HepG2 (cell line): ENCODE measurements at regions not wholly inside any gene's neighbourhood (a gene's known extent, or its start where the extent isn't known, plus 50 kb on each side); places are given as distances from the start of the nearest gene placed in this dataset.
"Not testable (repeated sequence)": the region's sequence is repeated elsewhere in the genome, so short reads cannot be mapped to it uniquely, and the experiment has no call there.

Experiments used
- ATAC-seq: fragments of 200-7000 bp; cut with Tn5 transposase; 3 replicates; pipeline ENCODE4 v1.9.1; 2020; ENCODE audit warnings: mild to moderate bottlenecking, moderate library complexity
- BruUV-seq: library from RNA; stranded (reverse); fragments of 400-500 nt; replicated peaks from 2 replicates; lab custom pipeline; 2021; lab: Mats Ljungman, UMichigan
- CTCF ChIA-PET: fragments of 300-600 bp; formaldehyde crosslinking; extraction: SDS; loops from one replicate; lab custom pipeline; 2021; ENCODE audit warnings: low total read pairs, inconsistent platforms, low intra/inter-chr PET ratio; lab: Yijun Ruan, JAX
- POLR2A ChIA-PET: fragments of 350-600 bp; sonication (Branson Sonifier 250); formaldehyde crosslinking; loops from one replicate; lab custom pipeline; 2020; ENCODE audit warnings: antibody characterized with exemption, inconsistent platforms; lab: Yijun Ruan, JAX
- DNase-seq: peaks from one replicate; pipeline ENCODE4 v3.0.0-alpha.2; 2015; ENCODE audit warnings: low spot score
- FAIRE-seq: peaks from 3 replicates; lab custom pipeline; 2011; peaks lifted over from hg19 to GRCh38; lab: Jason Lieb, UNC
- H2AFZ ChIP-seq: one replicate; pipeline ENCODE4 v1.6.1; 2011; ENCODE audit warnings: low read length, inconsistent platforms
- H3K27ac ChIP-seq: fragments of 300-600 bp; 3 replicates; pipeline ENCODE4 v1.8.0; 2011; ENCODE audit warnings: mixed run types, mild to moderate bottlenecking, mixed read lengths, low read length, inconsistent platforms; ENCODE audit not compliant: insufficient read depth; ENCODE audit errors: extremely low read length
- H3K27me3 ChIP-seq, 2 experiments: fragments of 200-600 bp in 1 of 2; 2 replicates in 1 of 2; 3 replicates in 1 of 2; pipeline versions ENCODE4 v1.6.0 to v1.8.0; 2011; ENCODE audit warnings: low read length in 2 of 2, mild to moderate bottlenecking in 2 of 2, moderate library complexity in 2 of 2, inconsistent platforms in 1 of 2; ENCODE audit not compliant: insufficient read depth in 2 of 2, control insufficient read depth in 1 of 2
- H3K36me3 ChIP-seq, 2 experiments: fragments of 200-600 bp in 1 of 2; replicated peaks in 1 of 2; 2 replicates in 1 of 2; 3 replicates in 1 of 2; pipeline versions ENCODE4 v1.5.1 to v1.8.0; 2011; ENCODE audit warnings: low read length in 2 of 2, inconsistent platforms in 1 of 2; ENCODE audit not compliant: insufficient read depth in 2 of 2, control insufficient read depth in 1 of 2
- H3K4me1 ChIP-seq: 2 replicates; pipeline ENCODE4 v1.5.1; 2012; ENCODE audit warnings: low read length, inconsistent platforms; ENCODE audit not compliant: insufficient read depth
- H3K4me2 ChIP-seq: 2 replicates; pipeline ENCODE4 v1.6.0; 2011; ENCODE audit warnings: low read depth, low read length, inconsistent platforms
- H3K4me3 ChIP-seq, 3 experiments: fragments of 200-600 bp in 1 of 3; sonication (generic), shearing (Covaris generic) in 1 of 3; replicated peaks in 1 of 3; 2 replicates each; pipeline ENCODE4 v1.5.1; 2011 to 2016; ENCODE audit warnings: low read length in 3 of 3, inconsistent platforms in 2 of 3, low read depth in 2 of 3, mild to moderate bottlenecking in 2 of 3, control low read depth in 1 of 3, mixed read lengths in 1 of 3; ENCODE audit not compliant: insufficient read depth in 1 of 3
- H3K79me2 ChIP-seq: one replicate; pipeline ENCODE4 v1.6.1; 2011; ENCODE audit warnings: low read length, inconsistent platforms; ENCODE audit not compliant: insufficient read depth
- H3K9ac ChIP-seq: 2 replicates; pipeline ENCODE4 v1.6.0; 2011; ENCODE audit warnings: mild to moderate bottlenecking, low read depth, low read length, inconsistent platforms; ENCODE audit not compliant: insufficient read depth
- H3K9me3 ChIP-seq: 2 replicates; pipeline ENCODE4 v1.5.1; 2012; ENCODE audit warnings: mild to moderate bottlenecking, low read length
- H4K20me1 ChIP-seq: 2 replicates; pipeline ENCODE4 v1.6.0; 2011; ENCODE audit warnings: inconsistent platforms, mild to moderate bottlenecking, low read length, moderate library complexity; ENCODE audit not compliant: insufficient read depth
- DMTF1 ChIP-seq: sonication (generic); formaldehyde crosslinking; IDR thresholded peaks from 2 replicates; pipeline ENCODE4 v1.4.0; 2020; ENCODE audit warnings: mild to moderate bottlenecking, missing genetic modification reagents
- HNRNPK ChIP-seq: fragments of 200-400 bp; formaldehyde crosslinking; IDR thresholded peaks from 2 replicates; pipeline ENCODE4 v1.6.1; 2018; ENCODE audit warnings: low read length, low read depth, moderate library complexity, mild to moderate bottlenecking; ENCODE audit not compliant: poor library complexity, severe bottlenecking
- KDM6A ChIP-seq: IDR thresholded peaks from 2 replicates; pipeline ENCODE4 v1.6.1; 2016; ENCODE audit warnings: low read depth
- NCOA2 ChIP-seq: sonication (generic); formaldehyde crosslinking; IDR thresholded peaks from 2 replicates; pipeline ENCODE4 v1.8.0; 2022; ENCODE audit warnings: inconsistent platforms
- PHF21A ChIP-seq: sonication (generic); formaldehyde crosslinking; IDR thresholded peaks from 2 replicates; pipeline ENCODE4 v1.5.0; 2020; ENCODE audit warnings: mild to moderate bottlenecking, missing genetic modification reagents
- SIX4 ChIP-seq: sonication (generic); formaldehyde crosslinking; IDR thresholded peaks from 2 replicates; pipeline ENCODE4 v1.4.0; 2020; ENCODE audit warnings: missing genetic modification reagents
- SRSF1 ChIP-seq: fragments of 200-400 bp; formaldehyde crosslinking; optimal IDR thresholded peaks from 2 replicates; pipeline ENCODE3; 2017; ENCODE audit warnings: mild to moderate bottlenecking, low read depth, low read length, moderate library complexity
- ZBTB43 ChIP-seq: sonication (generic); formaldehyde crosslinking; conservative IDR thresholded peaks from 2 replicates; pipeline ENCODE4 v1.4.0; 2020; ENCODE audit warnings: missing genetic modification reagents
- ZNF615 ChIP-seq: sonication (generic); formaldehyde crosslinking; IDR thresholded peaks from 2 replicates; pipeline ENCODE4 v1.5.0; 2020; ENCODE audit warnings: mild to moderate bottlenecking, missing genetic modification reagents, borderline replicate concordance
- WGBS: methylation state at CpG from one replicate; pipeline ENCODE4 v1.1.6; 2017; ENCODE audit warnings: low lambda C conversion rate; 5-methylcytosine and 5-hydroxymethylcytosine counted together
- in situ Hi-C: cut with HindIII; loops from 2 replicates; pipeline ENCODE4 v1.10.0; 2017; ENCODE audit warnings: low pct_unique_long_range_greater_than_20kb; ENCODE audit not compliant: extremely low pct_ligation_motif_present
- intact Hi-C: fragments of 100-400 bp; cut with micrococcal nuclease; formaldehyde crosslinking; loops from one replicate; pipeline ENCODE4 v1.10.0; 2022; ENCODE audit not compliant: unreplicated experiment

GRCh38 chr12:41652981-41653380 lies 464.9 kb downstream of the PDZRN4 start (continued):
- TF ChIP-seq ZBTB43 (CRISPR knock-in tag) (no peak), DMTF1 (CRISPR knock-in tag) (no peak), SIX4 (CRISPR knock-in tag) (no peak), ZNF615 (no peak), PHF21A (CRISPR knock-in tag) (no peak)

- in situ Hi-C loops = no loop called here
- no peaks in the 10 kb centered on the region for H3K79me2 ChIP-seq
- H3K27ac ChIP-seq = no peak overlapping the region
- H4K20me1 ChIP-seq = no peaks in the 10 kb centered on the region
- H3K4me1 ChIP-seq = no peaks in the 10 kb centered on the region
- no peaks in the 10 kb centered on the region for H3K27me3 ChIP-seq
- CTCF ChIA-PET = no interaction called here
- WGBS = 0% methylated on average over 1 of the region's 1 CpG
- DNase-seq (no peak), ATAC-seq (no peak), FAIRE-seq (no peak)
- TF ChIP-seq SRSF1 (no peak), HNRNPK (peak; percentile 9), ZBTB43 (CRISPR knock-in tag) (no peak), NCOA2 (no peak), KDM6A (no peak)
- BruUV-seq = no TSS peak
- H3K9me3 ChIP-seq = no peaks in the 10 kb centered on the region
- H3K9ac ChIP-seq = no peak overlapping the region
- POLR2A ChIA-PET = no interaction called here
- H2AFZ ChIP-seq = no peak overlapping the region
- no peak overlapping the region for H3K4me3 ChIP-seq
- no peaks in the 10 kb centered on the region for H3K36me3 ChIP-seq
- intact Hi-C loops = no loop called here
- H3K4me2 ChIP-seq = no peak overlapping the region
Measured at GRCh38 chr12:41645624-41646023, 457.5 kb downstream of the PDZRN4 start.

- H3K27ac ChIP-seq, in situ Hi-C loops, H3K79me2 ChIP-seq, intact Hi-C loops, H3K27me3 ChIP-seq, H3K9ac ChIP-seq, ATAC-seq, H3K9me3 ChIP-seq, CTCF ChIA-PET, FAIRE-seq, H2AFZ ChIP-seq, DNase-seq, H4K20me1 ChIP-seq, H3K36me3 ChIP-seq, POLR2A ChIA-PET, H3K4me1 ChIP-seq, BruUV-seq: not testable (repeated sequence)
- peak overlapping the region in 1 of 3 experiments; percentile 16; a peak in 1 of 6 replicates for H3K4me3 ChIP-seq
- 0% methylated on average over 2 of the region's 11 CpGs for WGBS
- peak overlapping the region; percentile 7; the same call in 1 of the 2 replicates for H3K4me2 ChIP-seq
Measured at GRCh38 chr12:41642808-41643207, 454.7 kb downstream of the PDZRN4 start.
